WERI-Rb-1 (cell line): ENCODE measurements at regions not wholly inside any gene's neighbourhood (a gene's known extent, or its start where the extent isn't known, plus 50 kb on each side); places are given as distances from the start of the nearest gene placed in this dataset.
"Not testable (repeated sequence)": the region's sequence is repeated elsewhere in the genome, so short reads cannot be mapped to it uniquely, and the experiment has no call there.

Experiments used
- DNase-seq: peaks from one replicate; pipeline ENCODE4 v3.0.0-alpha.2; 2020
- H3K27ac ChIP-seq: fragments of 250-450 bp; sonication (Bioruptor Pico); 2 replicates; pipeline ENCODE4 v1.5.1; 2020; ENCODE audit warnings: mild to moderate bottlenecking, moderate library complexity
- H3K27me3 ChIP-seq: fragments of 250-450 bp; sonication (Bioruptor Pico); 2 replicates; pipeline ENCODE4 v1.5.1; 2021; ENCODE audit warnings: mild to moderate bottlenecking, low read depth, moderate library complexity; ENCODE audit not compliant: insufficient read depth, severe bottlenecking
- H3K36me3 ChIP-seq: fragments of 250-450 bp; sonication (Bioruptor Pico); 2 replicates; pipeline ENCODE4 v1.5.1; 2020; ENCODE audit warnings: mild to moderate bottlenecking, moderate library complexity
- H3K4me3 ChIP-seq: 2 replicates; pipeline ENCODE4 v1.5.1; 2011; ENCODE audit warnings: low read depth, mild to moderate bottlenecking, control low read depth, low read length
- H3K9me3 ChIP-seq: fragments of 250-450 bp; sonication (Bioruptor Pico); 2 replicates; pipeline ENCODE4 v1.5.1; 2021; ENCODE audit warnings: mild to moderate bottlenecking, moderate library complexity; ENCODE audit not compliant: severe bottlenecking
- CTCF ChIP-seq: IDR thresholded peaks from 2 replicates; pipeline ENCODE4 v1.5.1; 2011; ENCODE audit warnings: low read depth, mild to moderate bottlenecking, control low read depth, inconsistent platforms, low read length

- Histone ChIP-seq H3K36me3 (no peaks in the 10 kb centered on the region), H3K27ac (no peak overlapping the region), H3K27me3 (no peaks in the 10 kb centered on the region), H3K9me3 (no peaks in the 10 kb centered on the region), H3K4me3 (no peak overlapping the region)
- TF ChIP-seq CTCF = no peak
- DNase-seq = no peak
Measured at GRCh38 chr2:82992968-82993367, 1466.1 kb downstream of the SUCLG1 start.

GRCh38 chr2:82987706-82988105 is 1471.4 kb downstream of the SUCLG1 start:
- not testable (repeated sequence) for DNase-seq, H3K4me3 ChIP-seq, H3K27me3 ChIP-seq, H3K9me3 ChIP-seq, H3K36me3 ChIP-seq, H3K27ac ChIP-seq

- H3K27ac ChIP-seq = no peak overlapping the region
- DNase-seq = no peak
- TF ChIP-seq CTCF = no peak
- H3K9me3 ChIP-seq = no peaks in the 10 kb centered on the region
- H3K36me3 ChIP-seq = no peaks in the 10 kb centered on the region
- H3K4me3 ChIP-seq = no peak overlapping the region
- no peaks in the 10 kb centered on the region for H3K27me3 ChIP-seq
Measured at GRCh38 chr2:82986899-82987298, 1472.2 kb downstream of the SUCLG1 start.

- no peak for TF ChIP-seq CTCF
- peaks cover 3% of the 10 kb centered on the region for H3K9me3 ChIP-seq
- H3K27me3 ChIP-seq = no peaks in the 10 kb centered on the region
- no peak for DNase-seq
- H3K4me3 ChIP-seq = no peak overlapping the region
- no peaks in the 10 kb centered on the region for H3K36me3 ChIP-seq
- no peak overlapping the region for H3K27ac ChIP-seq
Measured at GRCh38 chr2:82985572-82986197, 1473.4 kb downstream of the SUCLG1 start.

- no peak for TF ChIP-seq CTCF
- Histone ChIP-seq H3K27ac (no peak overlapping the region), H3K36me3 (no peaks in the 10 kb centered on the region), H3K9me3 (no peaks in the 10 kb centered on the region), H3K27me3 (no peaks in the 10 kb centered on the region), H3K4me3 (no peak overlapping the region)
- no peak for DNase-seq
Measured at GRCh38 chr2:82968358-82968757, 1490.7 kb downstream of the SUCLG1 start.

GRCh38 chr2:82964341-82964740 is 1494.7 kb downstream of the SUCLG1 start:
- TF ChIP-seq CTCF = no peak
- no peak overlapping the region for H3K4me3 ChIP-seq

More at GRCh38 chr2:82964341-82964740, 1494.7 kb downstream of the SUCLG1 start:
- Histone ChIP-seq H3K27me3 (no peaks in the 10 kb centered on the region), H3K9me3 (no peaks in the 10 kb centered on the region), H3K36me3 (no peaks in the 10 kb centered on the region), H3K27ac (no peak overlapping the region)
- no peak for DNase-seq
